ENCODE measurements at regions not wholly inside any gene's neighbourhood (a gene's known extent, or its start where the extent isn't known, plus 50 kb on each side); places are given as distances from the start of the nearest gene placed in this dataset.

GRCh38 chr10:78559661-78560340 is 509.0 kb upstream of the ZMIZ1 start:
- Mint-ChIP-seq H3K36me3 (ENCODE audit: low read depth, unreplicated experiment) (no peaks in the 10 kb centered on the region), H3K4me1 (ENCODE audit: unreplicated experiment) (no peaks in the 10 kb centered on the region), H3K27ac (ENCODE audit: unreplicated experiment) (no peak overlapping the region), H3K9me3 (ENCODE audit: unreplicated experiment) (no peaks in the 10 kb centered on the region), H3K4me3 (ENCODE audit: unreplicated experiment) (no peak overlapping the region), H3K27me3 (ENCODE audit: unreplicated experiment) (no peaks in the 10 kb centered on the region)
- no peak for TF ChIP-seq CTCF (IDR thresholded peaks at IDR 0.05; ENCODE audit: unreplicated experiment)
- DNase-seq (ENCODE audit: low spot score): no peak

- no peaks in the 10 kb centered on the region for H3K36me3 Mint-ChIP-seq (ENCODE audit: low read depth, unreplicated experiment)
- no peak for DNase-seq (ENCODE audit: low spot score)
- no peak overlapping the region for H3K27ac Mint-ChIP-seq (ENCODE audit: unreplicated experiment)
- no peaks in the 10 kb centered on the region for H3K27me3 Mint-ChIP-seq (ENCODE audit: unreplicated experiment)
- H3K4me3 Mint-ChIP-seq (ENCODE audit: unreplicated experiment): no peak overlapping the region
- H3K9me3 Mint-ChIP-seq (ENCODE audit: unreplicated experiment): no peaks in the 10 kb centered on the region
- no peak for TF ChIP-seq CTCF (IDR thresholded peaks at IDR 0.05; ENCODE audit: unreplicated experiment)
- H3K4me1 Mint-ChIP-seq (ENCODE audit: unreplicated experiment): no peaks in the 10 kb centered on the region
Measured at GRCh38 chr10:78560341-78560688, 508.5 kb upstream of the ZMIZ1 start.

GRCh38 chr10:78563314-78563713 is 505.5 kb upstream of the ZMIZ1 start:
- H3K4me3 Mint-ChIP-seq (ENCODE audit: unreplicated experiment): no peak overlapping the region
- DNase-seq (ENCODE audit: low spot score): no peak
- H3K9me3 Mint-ChIP-seq (ENCODE audit: unreplicated experiment): no peaks in the 10 kb centered on the region
- H3K36me3 Mint-ChIP-seq (ENCODE audit: low read depth, unreplicated experiment): no peaks in the 10 kb centered on the region
- H3K27me3 Mint-ChIP-seq (ENCODE audit: unreplicated experiment): no peaks in the 10 kb centered on the region
- H3K27ac Mint-ChIP-seq (ENCODE audit: unreplicated experiment): no peak overlapping the region
- peaks cover 3% of the 10 kb centered on the region for H3K4me1 Mint-ChIP-seq (ENCODE audit: unreplicated experiment)
- no peak for TF ChIP-seq CTCF (IDR thresholded peaks at IDR 0.05; ENCODE audit: unreplicated experiment)

GRCh38 chr10:78565841-78566240 is 502.9 kb upstream of the ZMIZ1 start:
- Mint-ChIP-seq H3K27ac (ENCODE audit: unreplicated experiment) (no peak overlapping the region), H3K36me3 (ENCODE audit: low read depth, unreplicated experiment) (no peaks in the 10 kb centered on the region), H3K4me1 (ENCODE audit: unreplicated experiment) (peaks cover 5% of the 10 kb centered on the region), H3K4me3 (ENCODE audit: unreplicated experiment) (no peak overlapping the region), H3K9me3 (ENCODE audit: unreplicated experiment) (no peaks in the 10 kb centered on the region), H3K27me3 (ENCODE audit: unreplicated experiment) (no peaks in the 10 kb centered on the region)
- no peak for TF ChIP-seq CTCF (IDR thresholded peaks at IDR 0.05; ENCODE audit: unreplicated experiment)
- DNase-seq (ENCODE audit: low spot score): no peak

- TF ChIP-seq CTCF (IDR thresholded peaks at IDR 0.05; ENCODE audit: unreplicated experiment): no peak
- peaks cover under 1% of the 10 kb centered on the region for H3K27me3 Mint-ChIP-seq (ENCODE audit: unreplicated experiment)
- peaks cover 7% of the 10 kb centered on the region for H3K4me1 Mint-ChIP-seq (ENCODE audit: unreplicated experiment)
- H3K9me3 Mint-ChIP-seq (ENCODE audit: unreplicated experiment): no peaks in the 10 kb centered on the region
- H3K4me3 Mint-ChIP-seq (ENCODE audit: unreplicated experiment): no peak overlapping the region
- no peak overlapping the region for H3K27ac Mint-ChIP-seq (ENCODE audit: unreplicated experiment)
- DNase-seq (ENCODE audit: low spot score): no peak
- H3K36me3 Mint-ChIP-seq (ENCODE audit: low read depth, unreplicated experiment): no peaks in the 10 kb centered on the region
Measured at GRCh38 chr10:78566284-78567111, 502.3 kb upstream of the ZMIZ1 start.
